ENCODE measurements at regions not wholly inside any gene's neighbourhood (a gene's known extent, or its start where the extent isn't known, plus 50 kb on each side); places are given as distances from the start of the nearest gene placed in this dataset.

DNA sequence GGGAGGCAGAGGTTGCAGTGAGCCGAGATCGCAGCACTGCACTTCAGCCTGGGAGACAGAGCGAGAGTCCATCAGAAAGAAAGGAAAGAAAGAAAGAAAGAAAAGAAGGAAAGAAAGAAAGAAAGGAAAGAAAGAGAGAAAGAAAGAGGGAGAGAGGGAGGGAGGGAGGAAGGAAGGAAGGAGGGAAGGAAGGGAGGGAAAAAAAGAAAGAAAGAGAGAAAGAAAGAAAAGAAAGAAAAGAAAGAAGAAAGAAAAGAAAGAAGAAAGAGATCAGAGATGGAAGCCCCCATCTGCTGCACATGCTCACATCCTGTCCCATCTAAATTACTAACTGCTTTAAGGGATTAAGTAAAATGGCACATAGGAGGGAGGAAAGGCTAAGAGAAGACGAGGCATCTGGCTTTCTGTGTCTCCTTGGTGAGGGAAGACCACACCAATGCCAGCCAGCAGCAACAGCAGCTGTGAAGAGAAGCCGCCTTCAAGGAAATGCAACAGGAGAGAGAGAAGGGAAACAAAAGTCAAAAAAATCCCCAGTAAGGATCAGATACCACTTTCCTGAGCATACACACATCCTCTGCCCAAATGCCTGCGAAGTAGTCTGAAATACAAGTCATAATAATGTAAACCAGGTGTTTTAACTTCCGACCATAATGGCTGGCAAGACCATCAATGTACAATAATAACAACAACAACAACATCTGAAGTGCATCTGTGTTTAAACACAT is 300.2 kb upstream of the JARID2 start:
- TF ChIP-seq TEAD4 (CRISPR knock-in tag; IDR thresholded peaks at IDR 0.05) = no peak
- TF ChIP-seq, protein P1, sequence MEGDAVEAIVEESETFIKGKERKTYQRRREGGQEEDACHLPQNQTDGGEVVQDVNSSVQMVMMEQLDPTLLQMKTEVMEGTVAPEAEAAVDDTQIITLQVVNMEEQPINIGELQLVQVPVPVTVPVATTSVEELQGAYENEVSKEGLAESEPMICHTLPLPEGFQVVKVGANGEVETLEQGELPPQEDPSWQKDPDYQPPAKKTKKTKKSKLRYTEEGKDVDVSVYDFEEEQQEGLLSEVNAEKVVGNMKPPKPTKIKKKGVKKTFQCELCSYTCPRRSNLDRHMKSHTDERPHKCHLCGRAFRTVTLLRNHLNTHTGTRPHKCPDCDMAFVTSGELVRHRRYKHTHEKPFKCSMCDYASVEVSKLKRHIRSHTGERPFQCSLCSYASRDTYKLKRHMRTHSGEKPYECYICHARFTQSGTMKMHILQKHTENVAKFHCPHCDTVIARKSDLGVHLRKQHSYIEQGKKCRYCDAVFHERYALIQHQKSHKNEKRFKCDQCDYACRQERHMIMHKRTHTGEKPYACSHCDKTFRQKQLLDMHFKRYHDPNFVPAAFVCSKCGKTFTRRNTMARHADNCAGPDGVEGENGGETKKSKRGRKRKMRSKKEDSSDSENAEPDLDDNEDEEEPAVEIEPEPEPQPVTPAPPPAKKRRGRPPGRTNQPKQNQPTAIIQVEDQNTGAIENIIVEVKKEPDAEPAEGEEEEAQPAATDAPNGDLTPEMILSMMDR (IDR thresholded peaks at IDR 0.05) = no peak
- no peak for TF ChIP-seq NFYB (CRISPR knock-in tag; conservative IDR thresholded peaks at IDR 0.05; ENCODE audit: low read depth)
- no peak for TF ChIP-seq CREB1 (CRISPR knock-in tag; IDR thresholded peaks at IDR 0.05)
- TF ChIP-seq, protein P2, sequence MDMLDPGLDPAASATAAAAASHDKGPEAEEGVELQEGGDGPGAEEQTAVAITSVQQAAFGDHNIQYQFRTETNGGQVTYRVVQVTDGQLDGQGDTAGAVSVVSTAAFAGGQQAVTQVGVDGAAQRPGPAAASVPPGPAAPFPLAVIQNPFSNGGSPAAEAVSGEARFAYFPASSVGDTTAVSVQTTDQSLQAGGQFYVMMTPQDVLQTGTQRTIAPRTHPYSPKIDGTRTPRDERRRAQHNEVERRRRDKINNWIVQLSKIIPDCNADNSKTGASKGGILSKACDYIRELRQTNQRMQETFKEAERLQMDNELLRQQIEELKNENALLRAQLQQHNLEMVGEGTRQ (CRISPR knock-in tag; IDR thresholded peaks at IDR 0.05) = no peak
- TF ChIP-seq FOXP1 (CRISPR knock-in tag; IDR thresholded peaks at IDR 0.05; ENCODE audit: borderline replicate concordance) = no peak
- TF ChIP-seq, protein P3, sequence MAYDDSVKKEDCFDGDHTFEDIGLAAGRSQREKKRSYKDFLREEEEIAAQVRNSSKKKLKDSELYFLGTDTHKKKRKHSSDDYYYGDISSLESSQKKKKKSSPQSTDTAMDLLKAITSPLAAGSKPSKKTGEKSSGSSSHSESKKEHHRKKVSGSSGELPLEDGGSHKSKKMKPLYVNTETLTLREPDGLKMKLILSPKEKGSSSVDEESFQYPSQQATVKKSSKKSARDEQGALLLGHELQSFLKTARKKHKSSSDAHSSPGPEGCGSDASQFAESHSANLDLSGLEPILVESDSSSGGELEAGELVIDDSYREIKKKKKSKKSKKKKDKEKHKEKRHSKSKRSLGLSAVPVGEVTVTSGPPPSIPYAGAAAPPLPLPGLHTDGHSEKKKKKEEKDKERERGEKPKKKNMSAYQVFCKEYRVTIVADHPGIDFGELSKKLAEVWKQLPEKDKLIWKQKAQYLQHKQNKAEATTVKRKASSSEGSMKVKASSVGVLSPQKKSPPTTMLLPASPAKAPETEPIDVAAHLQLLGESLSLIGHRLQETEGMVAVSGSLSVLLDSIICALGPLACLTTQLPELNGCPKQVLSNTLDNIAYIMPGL (CRISPR knock-in tag; IDR thresholded peaks at IDR 0.05) = no peak
- TF ChIP-seq, protein P4, sequence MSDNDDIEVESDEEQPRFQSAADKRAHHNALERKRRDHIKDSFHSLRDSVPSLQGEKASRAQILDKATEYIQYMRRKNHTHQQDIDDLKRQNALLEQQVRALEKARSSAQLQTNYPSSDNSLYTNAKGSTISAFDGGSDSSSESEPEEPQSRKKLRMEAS (CRISPR knock-in tag; IDR thresholded peaks at IDR 0.05) = no peak
- no peak for TF ChIP-seq NFE2L1 (CRISPR knock-in tag; IDR thresholded peaks at IDR 0.05)
